EL (cell line): ENCODE measurements at regions not wholly inside any gene's neighbourhood (a gene's known extent, or its start where the extent isn't known, plus 50 kb on each side); places are given as distances from the start of the nearest gene placed in this dataset.
"Not testable (repeated sequence)": the region's sequence is repeated elsewhere in the genome, so short reads cannot be mapped to it uniquely, and the experiment has no call there.

Source experiments
- DNase-seq: peaks from one replicate; pipeline ENCODE4 v3.0.0-alpha.2; 2016

GRCh38 chr14:86775896-86776295 lies 1217.1 kb downstream of the GALC start:
- DNase-seq: not testable (repeated sequence)

- no peak for DNase-seq
Observed at GRCh38 chr14:86774916-86775315, 1218.1 kb downstream of the GALC start.

GRCh38 chr14:86772075-86772474 lies 1220.9 kb downstream of the GALC start:
- no peak for DNase-seq

- DNase-seq: no peak
Observed at GRCh38 chr14:86770186-86770585, 1222.8 kb downstream of the GALC start.

GRCh38 chr14:86766469-86766868 lies 1226.5 kb downstream of the GALC start:
- DNase-seq: no peak

- no peak for DNase-seq
Observed at GRCh38 chr14:86761611-86762010, 1231.4 kb downstream of the GALC start.

GRCh38 chr14:86756521-86757190 lies 1226.7 kb downstream of the FLRT2 start:
- DNase-seq: no peak

GRCh38 chr14:86750488-86750887 lies 1220.5 kb downstream of the FLRT2 start:
- not testable (repeated sequence) for DNase-seq

GRCh38 chr14:86739761-86740160 lies 1209.8 kb downstream of the FLRT2 start:
- no peak for DNase-seq

- DNase-seq: not testable (repeated sequence)
Observed at GRCh38 chr14:86731427-86731826, 1201.5 kb downstream of the FLRT2 start.

- DNase-seq: no peak
Observed at GRCh38 chr14:86723254-86723624, 1193.3 kb downstream of the FLRT2 start.

- no peak for DNase-seq
Observed at GRCh38 chr14:86722612-86723253, 1192.8 kb downstream of the FLRT2 start.

GRCh38 chr14:86714575-86714974 lies 1184.6 kb downstream of the FLRT2 start:
- DNase-seq: no peak

- no peak for DNase-seq
Observed at GRCh38 chr14:86714153-86714552, 1184.2 kb downstream of the FLRT2 start.

- no peak for DNase-seq
Observed at GRCh38 chr14:86712727-86713126, 1182.8 kb downstream of the FLRT2 start.

- DNase-seq: no peak
Observed at GRCh38 chr14:86712176-86712575, 1182.2 kb downstream of the FLRT2 start.

- no peak for DNase-seq
Observed at GRCh38 chr14:86708846-86709339, 1178.9 kb downstream of the FLRT2 start.

- peak; percentile 9 for DNase-seq
Observed at GRCh38 chr14:86707071-86707470, 1177.1 kb downstream of the FLRT2 start.

- peak; percentile 29 for DNase-seq
Observed at GRCh38 chr14:86683561-86683960, 1153.6 kb downstream of the FLRT2 start.

- DNase-seq: no peak
Observed at GRCh38 chr14:86675059-86675458, 1145.1 kb downstream of the FLRT2 start.

GRCh38 chr14:86673523-86673969 lies 1143.6 kb downstream of the FLRT2 start:
- no peak for DNase-seq

- DNase-seq: no peak
Observed at GRCh38 chr14:86672080-86672479, 1142.1 kb downstream of the FLRT2 start.

- DNase-seq: no peak
Observed at GRCh38 chr14:86665975-86666374, 1136.0 kb downstream of the FLRT2 start.

- no peak for DNase-seq
Observed at GRCh38 chr14:86662334-86662733, 1132.4 kb downstream of the FLRT2 start.
